Upper lobe of right lung (tissue), 1 donor: ENCODE measurements at regions not wholly inside any gene's neighbourhood (a gene's known extent, or its start where the extent isn't known, plus 50 kb on each side); places are given as distances from the start of the nearest gene placed in this dataset.
"Not testable (repeated sequence)": the region's sequence is repeated elsewhere in the genome, so short reads cannot be mapped to it uniquely, and the experiment has no call there.

ENCODE experiments used
- ATAC-seq: fragments of 200-7000 bp; cut with Tn5 transposase; one replicate; pipeline ENCODE4 v1.9.1; 2020; ENCODE audit warnings: mild to moderate bottlenecking, moderate library complexity
- DNase-seq: peaks from one replicate; pipeline ENCODE4 v3.0.0-alpha.2; 2020
- H3K27ac ChIP-seq: fragments of 200-600 bp; one replicate; pipeline ENCODE4 v1.8.0; 2022
- H3K27me3 ChIP-seq: fragments of 200-600 bp; one replicate; pipeline ENCODE4 v1.8.0; 2022; ENCODE audit warnings: mild to moderate bottlenecking
- H3K36me3 ChIP-seq: fragments of 200-600 bp; one replicate; pipeline ENCODE4 v1.8.0; 2022
- H3K4me1 ChIP-seq: fragments of 200-600 bp; one replicate; pipeline ENCODE4 v1.8.0; 2022
- H3K4me3 ChIP-seq: fragments of 200-600 bp; one replicate; pipeline ENCODE4 v1.8.0; 2022; ENCODE audit warnings: mild to moderate bottlenecking
- H3K9me3 ChIP-seq: fragments of 200-600 bp; one replicate; pipeline ENCODE4 v1.8.0; 2022
- intact Hi-C: fragments of 100-400 bp; cut with DNase I; formaldehyde crosslinking; loops from one replicate; pipeline ENCODE4 v1.11.0; 2022
- TF ChIP-seq, protein P1 (sequence below): fragments of 200-600 bp; IDR thresholded peaks from one replicate; pipeline ENCODE4 v1.8.0; 2022; ENCODE audit warnings: antibody characterized with exemption
- donor health status: DM: no; HTN: yes; CAD: no; lungs with severe emphysema.

DNA sequence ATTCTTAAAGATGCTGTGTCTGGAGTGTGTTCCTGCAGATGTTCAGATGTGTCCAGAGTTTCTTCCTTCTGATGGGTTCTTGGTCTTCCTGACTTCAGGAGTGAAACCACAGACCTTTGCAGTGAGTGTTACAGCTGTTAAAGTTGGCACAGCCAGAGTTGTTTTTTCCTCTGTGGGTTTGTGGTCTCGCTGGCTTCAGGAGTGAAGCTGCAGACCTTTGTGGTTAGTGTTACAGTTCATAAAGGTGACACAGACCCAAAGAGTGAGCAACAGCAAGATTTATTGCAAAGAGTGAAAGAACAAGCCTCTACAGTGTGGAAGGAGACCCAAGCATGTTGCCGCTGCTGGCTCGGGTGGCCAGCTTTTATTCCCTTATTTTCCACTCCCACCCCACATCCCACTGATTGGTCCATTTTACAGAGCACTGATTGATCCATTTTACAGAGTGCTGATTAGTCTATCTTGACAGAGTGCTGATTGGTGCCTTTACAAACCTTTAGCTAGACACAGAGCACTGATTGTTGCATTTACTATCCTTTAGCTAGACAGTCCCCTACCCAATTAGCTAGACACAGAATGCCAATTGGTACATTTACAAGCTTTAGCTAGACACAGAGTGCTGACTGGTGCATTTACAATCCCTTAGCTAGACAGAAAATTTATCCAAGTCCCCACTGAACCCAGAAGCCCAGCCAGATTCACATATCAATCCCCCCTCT is 266.6 kb downstream of the RPS4Y2 start:
- ATAC-seq (no peak), DNase-seq (no peak)
- no peaks in the 10 kb centered on the region for H3K4me1 ChIP-seq
- intact Hi-C loops: no loop called here
- no peak overlapping the region for H3K4me3 ChIP-seq
- H3K36me3 ChIP-seq: no peaks in the 10 kb centered on the region
- H3K27ac ChIP-seq: no peak overlapping the region
- H3K9me3 ChIP-seq: no peaks in the 10 kb centered on the region
- TF ChIP-seq, protein P1, sequence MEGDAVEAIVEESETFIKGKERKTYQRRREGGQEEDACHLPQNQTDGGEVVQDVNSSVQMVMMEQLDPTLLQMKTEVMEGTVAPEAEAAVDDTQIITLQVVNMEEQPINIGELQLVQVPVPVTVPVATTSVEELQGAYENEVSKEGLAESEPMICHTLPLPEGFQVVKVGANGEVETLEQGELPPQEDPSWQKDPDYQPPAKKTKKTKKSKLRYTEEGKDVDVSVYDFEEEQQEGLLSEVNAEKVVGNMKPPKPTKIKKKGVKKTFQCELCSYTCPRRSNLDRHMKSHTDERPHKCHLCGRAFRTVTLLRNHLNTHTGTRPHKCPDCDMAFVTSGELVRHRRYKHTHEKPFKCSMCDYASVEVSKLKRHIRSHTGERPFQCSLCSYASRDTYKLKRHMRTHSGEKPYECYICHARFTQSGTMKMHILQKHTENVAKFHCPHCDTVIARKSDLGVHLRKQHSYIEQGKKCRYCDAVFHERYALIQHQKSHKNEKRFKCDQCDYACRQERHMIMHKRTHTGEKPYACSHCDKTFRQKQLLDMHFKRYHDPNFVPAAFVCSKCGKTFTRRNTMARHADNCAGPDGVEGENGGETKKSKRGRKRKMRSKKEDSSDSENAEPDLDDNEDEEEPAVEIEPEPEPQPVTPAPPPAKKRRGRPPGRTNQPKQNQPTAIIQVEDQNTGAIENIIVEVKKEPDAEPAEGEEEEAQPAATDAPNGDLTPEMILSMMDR: no peak
- no peaks in the 10 kb centered on the region for H3K27me3 ChIP-seq

DNA sequence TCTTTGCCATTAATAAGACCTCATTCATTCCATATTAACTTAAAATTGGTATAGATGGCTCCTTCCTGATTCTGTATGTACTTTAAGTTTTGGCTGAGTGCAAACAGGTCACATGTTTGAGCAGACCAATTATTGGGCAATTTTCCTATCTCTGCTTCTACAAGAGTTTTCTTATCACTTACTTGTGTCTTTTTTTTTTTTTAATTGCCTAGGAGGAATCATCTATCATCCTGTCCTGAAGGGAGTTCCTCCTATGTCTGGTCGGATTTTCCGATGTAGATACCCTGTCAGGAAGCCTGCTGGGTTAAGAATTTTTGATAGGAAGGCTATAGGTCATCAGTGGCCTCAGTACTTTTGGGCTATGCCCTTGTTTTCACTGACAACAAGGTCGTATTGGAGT is 268.0 kb downstream of the RPS4Y2 start:
- intact Hi-C loops: no loop called here
- no peak overlapping the region for H3K27ac ChIP-seq
- DNase-seq: no peak
- no peaks in the 10 kb centered on the region for H3K36me3 ChIP-seq
- H3K9me3 ChIP-seq: no peaks in the 10 kb centered on the region
- H3K4me3 ChIP-seq: no peak overlapping the region
- no peaks in the 10 kb centered on the region for H3K4me1 ChIP-seq
- H3K27me3 ChIP-seq: no peaks in the 10 kb centered on the region
- no peak for ATAC-seq
- TF ChIP-seq, protein P1: no peak

DNA sequence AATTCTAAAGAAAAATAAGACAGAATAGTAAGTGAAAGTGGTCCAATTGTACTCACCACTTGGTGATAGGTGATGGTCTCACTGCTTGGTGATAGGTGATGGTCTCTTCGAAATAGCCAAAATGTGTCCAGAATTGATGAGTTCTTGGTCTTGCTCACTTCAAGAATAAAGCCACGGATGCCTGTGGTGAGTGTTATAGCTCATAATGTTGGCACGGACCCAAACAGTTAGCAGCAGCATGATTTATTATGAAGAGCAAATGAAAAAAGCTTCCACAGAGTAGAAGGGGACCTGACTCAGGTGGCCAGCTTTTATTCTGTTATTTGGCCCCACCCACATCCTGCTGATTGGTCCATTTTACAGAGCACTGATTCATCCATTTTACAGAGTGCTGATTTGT is 272.6 kb downstream of the RPS4Y2 start:
- intact Hi-C loops: no loop called here

DNA sequence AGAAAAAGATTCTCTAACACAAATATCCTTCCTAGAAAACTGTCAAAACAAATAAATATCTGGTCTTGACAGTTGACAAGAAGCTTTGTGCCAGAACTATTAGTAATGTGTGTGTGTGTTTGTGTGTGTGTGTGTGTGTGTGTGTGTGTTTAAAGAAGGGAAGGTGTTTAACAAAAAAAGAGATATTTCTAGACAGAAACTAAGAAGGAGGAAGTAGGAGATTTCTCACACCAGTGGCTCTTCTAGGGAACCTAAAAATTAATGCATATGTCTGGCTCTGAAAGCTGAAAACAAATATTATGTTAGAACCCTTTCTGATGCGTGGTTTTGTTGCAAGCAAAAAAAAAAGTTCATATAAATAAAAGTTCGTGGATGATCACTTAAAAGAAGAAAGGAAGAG is 277.5 kb downstream of the RPS4Y2 start:
- H3K36me3 ChIP-seq: no peaks in the 10 kb centered on the region
- no peak for DNase-seq
- TF ChIP-seq, protein P1: no peak
- H3K4me3 ChIP-seq: no peak overlapping the region
- intact Hi-C loops: no loop called here
- ATAC-seq: no peak
- H3K27me3 ChIP-seq: no peaks in the 10 kb centered on the region
- H3K27ac ChIP-seq: no peak overlapping the region
- no peaks in the 10 kb centered on the region for H3K4me1 ChIP-seq
- no peaks in the 10 kb centered on the region for H3K9me3 ChIP-seq

More for the DNA sequence above, 272.6 kb downstream of the RPS4Y2 start:
- TF ChIP-seq, protein P1: no peak
- Histone ChIP-seq H3K9me3 (no peaks in the 10 kb centered on the region), H3K4me1 (no peaks in the 10 kb centered on the region), H3K27ac (no peak overlapping the region), H3K27me3 (no peaks in the 10 kb centered on the region), H3K4me3 (no peak overlapping the region), H3K36me3 (no peaks in the 10 kb centered on the region)
- no peak for ATAC-seq
- no peak for DNase-seq

DNA sequence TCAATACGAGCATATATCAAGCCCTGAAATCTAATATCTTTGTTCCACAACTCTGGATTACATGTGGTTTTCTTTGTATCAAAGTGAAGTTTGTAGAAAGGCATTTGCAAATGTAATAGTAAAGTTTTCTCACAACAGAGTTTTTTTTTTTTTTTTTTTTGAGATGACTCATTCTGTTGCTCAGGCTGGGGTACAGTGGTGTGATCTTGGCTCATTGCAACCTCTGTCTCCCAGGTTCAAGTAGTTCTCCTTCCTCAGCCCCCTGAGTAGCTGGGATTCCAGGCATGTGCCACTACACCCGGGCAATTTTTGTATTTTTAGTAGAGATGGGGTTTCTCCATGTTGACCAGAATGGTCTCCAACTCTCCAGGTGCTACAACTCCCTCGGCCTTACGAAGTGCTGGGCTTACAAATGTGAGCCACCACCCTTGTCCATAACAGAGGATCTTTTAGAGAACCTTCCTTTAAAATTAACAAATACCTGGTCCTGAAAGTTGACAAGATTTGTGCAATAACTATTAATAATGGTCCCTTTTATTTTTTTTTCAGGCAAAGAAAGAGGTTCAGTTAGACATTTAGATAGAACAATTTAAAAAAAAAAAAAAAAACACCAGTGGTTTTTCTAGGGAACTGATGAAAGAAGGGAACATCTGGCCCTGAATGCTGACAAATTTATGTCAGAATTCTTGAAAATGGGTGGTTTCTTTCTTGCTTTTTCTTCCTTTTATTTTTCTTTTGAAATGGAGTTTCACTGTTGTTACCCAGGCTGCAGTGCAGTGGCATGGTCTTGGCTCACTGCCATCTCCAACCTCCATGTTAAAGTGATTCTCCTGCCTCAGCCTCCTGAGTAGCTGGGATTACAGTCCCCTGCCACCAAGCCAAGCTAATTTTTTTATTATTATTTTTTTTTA is 278.5 kb downstream of the RPS4Y2 start:
- Histone ChIP-seq H3K27me3 (no peaks in the 10 kb centered on the region), H3K4me1 (no peaks in the 10 kb centered on the region), H3K4me3 (no peak overlapping the region), H3K36me3 (no peaks in the 10 kb centered on the region), H3K9me3 (no peaks in the 10 kb centered on the region), H3K27ac (no peak overlapping the region)
- DNase-seq: no peak
- no peak for ATAC-seq
- intact Hi-C loops: no loop called here
- TF ChIP-seq, protein P1: no peak

DNA sequence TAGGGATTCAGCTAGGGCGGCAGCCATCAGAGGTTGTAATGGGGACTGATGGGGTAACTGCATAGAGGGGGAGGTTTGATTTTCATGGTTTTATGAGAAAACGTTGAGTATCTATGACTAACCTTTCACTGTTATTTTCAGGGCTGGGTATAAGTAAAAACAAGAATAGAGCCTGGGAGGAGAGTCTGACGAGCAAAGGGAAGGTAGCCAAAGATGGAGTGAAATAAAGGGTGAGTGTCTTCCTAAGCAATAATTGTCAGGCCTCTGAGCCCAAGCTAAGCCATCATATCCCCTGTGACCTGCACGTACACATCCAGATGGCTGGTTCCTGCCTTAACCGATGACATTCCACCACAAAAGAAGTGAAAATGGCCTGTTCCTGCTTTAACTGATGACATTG is 281.5 kb downstream of the RPS4Y2 start:
- H3K27me3 ChIP-seq, H3K36me3 ChIP-seq, H3K27ac ChIP-seq, H3K4me3 ChIP-seq, DNase-seq, intact Hi-C loops, H3K4me1 ChIP-seq, H3K9me3 ChIP-seq, ATAC-seq: not testable (repeated sequence)
